ENCODE measurements at regions not wholly inside any gene's neighbourhood (a gene's known extent, or its start where the extent isn't known, plus 50 kb on each side); places are given as distances from the start of the nearest gene placed in this dataset.

- TF ChIP-seq ZFX (IDR thresholded peaks at IDR 0.05; ENCODE audit: borderline replicate concordance) (no peak), CTCF (IDR thresholded peaks at IDR 0.05) (no peak)
These were observed 372.0 kb upstream of the KCNN2 start for GRCh38 chr5:113989913-113990305.

GRCh38 chr5:114001076-114001475, 360.8 kb upstream of the KCNN2 start:
- H3K27ac ChIP-seq: no peak overlapping the region
- TF ChIP-seq ZFX (IDR thresholded peaks at IDR 0.05; ENCODE audit: borderline replicate concordance) (no peak), CTCF (IDR thresholded peaks at IDR 0.05) (no peak)

More at GRCh38 chr5:113989913-113990305, 372.0 kb upstream of the KCNN2 start:
- H3K27ac ChIP-seq: no peak overlapping the region

DNA sequence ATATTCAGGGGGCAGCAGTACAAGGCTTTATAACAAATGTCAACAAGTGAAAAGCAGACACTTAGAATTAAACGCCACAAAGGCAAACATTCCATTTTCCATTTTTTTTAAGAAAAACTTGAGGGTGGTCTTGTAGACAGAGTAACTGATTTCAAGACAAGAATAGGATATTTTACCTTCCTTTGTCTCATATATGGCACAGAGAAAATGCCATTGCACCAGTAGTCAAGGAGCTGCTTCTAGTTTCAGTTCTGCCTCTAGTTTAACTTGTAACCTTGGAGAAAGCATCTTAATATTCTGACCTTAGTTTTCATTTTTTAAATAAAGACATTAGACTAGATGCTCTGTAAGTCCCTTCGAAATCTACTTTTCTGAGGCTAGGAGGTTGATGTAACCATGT, 355.3 kb upstream of the KCNN2 start:
- no peak for TF ChIP-seq CTCF (IDR thresholded peaks at IDR 0.05)
- no peak for TF ChIP-seq ZFX (IDR thresholded peaks at IDR 0.05; ENCODE audit: borderline replicate concordance)
- H3K27ac ChIP-seq: no peak overlapping the region

GRCh38 chr5:114007678-114008077, 354.2 kb upstream of the KCNN2 start:
- no peak overlapping the region for H3K27ac ChIP-seq
- no peak for TF ChIP-seq CTCF (IDR thresholded peaks at IDR 0.05)
- TF ChIP-seq ZFX (IDR thresholded peaks at IDR 0.05; ENCODE audit: borderline replicate concordance): no peak

- no peak for TF ChIP-seq CTCF (IDR thresholded peaks at IDR 0.05)
- TF ChIP-seq ZFX (IDR thresholded peaks at IDR 0.05; ENCODE audit: borderline replicate concordance): no peak
- H3K27ac ChIP-seq: no peak overlapping the region
These were observed 351.5 kb upstream of the KCNN2 start for GRCh38 chr5:114010362-114010761.

- TF ChIP-seq CTCF (IDR thresholded peaks at IDR 0.05): peak; percentile 66
- no peak for TF ChIP-seq ZFX (IDR thresholded peaks at IDR 0.05; ENCODE audit: borderline replicate concordance)
These were observed 343.7 kb upstream of the KCNN2 start for GRCh38 chr5:114018186-114018585.

DNA sequence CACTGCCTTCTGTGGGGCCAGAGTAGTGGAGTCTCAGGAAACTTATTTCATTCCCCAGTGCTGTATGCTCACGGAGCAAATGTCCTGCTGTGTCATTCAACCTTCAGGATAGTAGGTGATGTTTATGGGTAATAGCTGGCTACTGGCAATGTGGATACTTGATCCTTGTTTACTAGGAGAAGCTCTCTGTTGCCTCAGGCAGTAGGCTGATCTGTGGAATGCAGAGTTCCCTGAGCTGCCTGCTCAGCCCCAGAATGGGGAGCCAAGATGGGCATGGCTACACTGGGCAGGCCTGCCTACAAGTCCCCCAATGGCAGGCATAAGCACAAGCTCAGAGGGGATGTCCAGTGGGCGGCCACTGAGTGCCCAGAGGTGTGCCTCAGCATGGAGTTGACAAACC, 323.1 kb upstream of the KCNN2 start:
- no peak overlapping the region for H3K27ac ChIP-seq
- TF ChIP-seq CTCF (IDR thresholded peaks at IDR 0.05) (no peak), ZFX (IDR thresholded peaks at IDR 0.05; ENCODE audit: borderline replicate concordance) (no peak)

More at GRCh38 chr5:114018186-114018585, 343.7 kb upstream of the KCNN2 start:
- no peak overlapping the region for H3K27ac ChIP-seq
